Uterus (tissue), 3 donors: ENCODE measurements at regions not wholly inside any gene's neighbourhood (a gene's known extent, or its start where the extent isn't known, plus 50 kb on each side); places are given as distances from the start of the nearest gene placed in this dataset.
A peak's percentile ranks its signal among the peaks of the same experiment; 100 is the strongest.
"Not testable (repeated sequence)": the region's sequence is repeated elsewhere in the genome, so short reads cannot be mapped to it uniquely, and the experiment has no call there.

Experiments used
- DNase-seq, 2 donors: peaks; one replicate each; pipeline ENCODE4 v3.0.0-alpha.2; 2019 to 2020
- H3K27ac ChIP-seq, 2 donors: fragments of 200-600 bp; sonication (generic); 1 replicate in 1 of 2; 2 replicates in 1 of 2; pipeline ENCODE4 v1.5.1; 2016 to 2018
- H3K27me3 ChIP-seq, 2 donors: fragments of 200-600 bp; sonication (generic); one replicate each; pipeline ENCODE4 v1.5.1; 2018 to 2019; ENCODE audit warnings: control low read depth in 1 of 2
- H3K36me3 ChIP-seq, 2 donors: fragments of 200-600 bp; sonication (generic); one replicate each; pipeline ENCODE4 v1.5.1; 2019; ENCODE audit warnings: control low read depth in 1 of 2
- H3K4me1 ChIP-seq, 2 donors: fragments of 200-600 bp; sonication (generic); one replicate each; pipeline ENCODE4 v1.5.1; 2018 to 2019; ENCODE audit warnings: control low read depth in 1 of 2
- H3K4me3 ChIP-seq, 2 donors: fragments of 200-600 bp; sonication (generic); 1 replicate in 1 of 2; 2 replicates in 1 of 2; pipeline ENCODE4 v1.5.1; 2018 to 2019; ENCODE audit warnings: mild to moderate bottlenecking in 1 of 2
- H3K9me3 ChIP-seq, 2 donors: fragments of 200-600 bp; sonication (generic); one replicate each; pipeline ENCODE4 v1.5.1; 2019; ENCODE audit warnings: control low read depth in 1 of 2
- POLR2A ChIP-seq, 2 donors: fragments of 450-650 bp; IDR thresholded peaks; one replicate each; pipeline ENCODE4 v1.6.1; 2016; ENCODE audit warnings: antibody characterized with exemption in 2 of 2, mild to moderate bottlenecking in 1 of 2, moderate library complexity in 1 of 2
- intact Hi-C: fragments of 100-400 bp; cut with DNase I; formaldehyde crosslinking; loops from one replicate; pipeline ENCODE4 v1.15.1; 2023; ENCODE audit warnings: low total_unique reads
- TF ChIP-seq, protein P1 (sequence below), 4 experiments: fragments of 200-600 bp in 2 of 4; fragments of 450-650 bp in 2 of 4; sonication (generic) in 2 of 4; IDR thresholded peaks; one replicate each; pipeline ENCODE4 v1.5.1; 2016 to 2019; ENCODE audit warnings: antibody characterized with exemption in 4 of 4, mild to moderate bottlenecking in 2 of 4, moderate library complexity in 1 of 4
- donor health status: DM: yes; HTN: yes; CAD: no.

DNA sequence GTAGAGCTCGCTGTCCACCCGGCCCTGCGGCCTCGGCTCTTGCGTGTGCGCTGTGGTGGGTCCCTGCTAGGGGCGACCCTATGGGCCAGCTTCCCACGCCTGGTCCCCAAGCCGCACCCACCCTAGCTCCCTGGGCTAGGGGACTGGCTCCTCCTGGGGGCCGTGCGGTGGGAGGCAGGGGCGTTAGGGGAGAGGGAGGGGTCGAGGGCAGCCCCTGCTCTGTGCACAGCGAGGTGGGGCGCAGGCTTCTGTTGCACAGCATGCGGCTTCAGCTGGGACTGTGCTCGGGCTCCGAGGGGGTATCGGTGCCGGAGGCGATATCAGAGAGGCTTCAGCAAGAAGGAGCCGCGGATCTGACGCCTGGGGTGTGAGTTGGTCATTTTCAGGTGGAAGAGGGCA is 86.1 kb downstream of the ALG10 start:
- no peak for DNase-seq
- TF ChIP-seq, protein P1, sequence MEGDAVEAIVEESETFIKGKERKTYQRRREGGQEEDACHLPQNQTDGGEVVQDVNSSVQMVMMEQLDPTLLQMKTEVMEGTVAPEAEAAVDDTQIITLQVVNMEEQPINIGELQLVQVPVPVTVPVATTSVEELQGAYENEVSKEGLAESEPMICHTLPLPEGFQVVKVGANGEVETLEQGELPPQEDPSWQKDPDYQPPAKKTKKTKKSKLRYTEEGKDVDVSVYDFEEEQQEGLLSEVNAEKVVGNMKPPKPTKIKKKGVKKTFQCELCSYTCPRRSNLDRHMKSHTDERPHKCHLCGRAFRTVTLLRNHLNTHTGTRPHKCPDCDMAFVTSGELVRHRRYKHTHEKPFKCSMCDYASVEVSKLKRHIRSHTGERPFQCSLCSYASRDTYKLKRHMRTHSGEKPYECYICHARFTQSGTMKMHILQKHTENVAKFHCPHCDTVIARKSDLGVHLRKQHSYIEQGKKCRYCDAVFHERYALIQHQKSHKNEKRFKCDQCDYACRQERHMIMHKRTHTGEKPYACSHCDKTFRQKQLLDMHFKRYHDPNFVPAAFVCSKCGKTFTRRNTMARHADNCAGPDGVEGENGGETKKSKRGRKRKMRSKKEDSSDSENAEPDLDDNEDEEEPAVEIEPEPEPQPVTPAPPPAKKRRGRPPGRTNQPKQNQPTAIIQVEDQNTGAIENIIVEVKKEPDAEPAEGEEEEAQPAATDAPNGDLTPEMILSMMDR (IDR thresholded peaks at IDR 0.05): no peak
- no peak for TF ChIP-seq POLR2A (IDR thresholded peaks at IDR 0.05)
- H3K4me1 ChIP-seq: no peaks in the 10 kb centered on the region
- no peaks in the 10 kb centered on the region for H3K27me3 ChIP-seq
- peak overlapping the region in 1 of 2 donors; percentile 10 for H3K4me3 ChIP-seq
- no peaks in the 10 kb centered on the region for H3K36me3 ChIP-seq
- intact Hi-C loops: no loop called here
- no peaks in the 10 kb centered on the region for H3K9me3 ChIP-seq
- no peak overlapping the region for H3K27ac ChIP-seq

DNA sequence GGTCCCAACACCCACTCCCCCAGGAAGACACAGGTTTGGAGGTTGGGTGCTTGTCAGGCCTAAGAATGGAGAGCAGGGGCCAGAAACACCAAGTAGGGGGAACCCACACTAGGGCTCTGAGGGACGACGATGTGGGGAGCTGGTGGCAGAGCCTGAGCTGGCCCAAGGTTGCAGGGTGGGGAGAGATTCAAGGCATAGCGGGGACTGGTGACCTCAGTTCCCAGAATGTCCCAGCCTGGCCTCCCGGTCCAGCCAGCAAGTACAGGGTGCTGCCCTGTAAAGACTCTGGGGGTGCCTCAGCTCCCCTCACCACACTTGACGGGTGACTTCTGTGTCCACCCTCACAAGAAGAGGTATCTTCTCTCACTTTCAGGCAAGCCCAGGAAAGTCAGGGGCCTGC is 86.7 kb downstream of the ALG10 start:
- TF ChIP-seq, protein P1 (IDR thresholded peaks at IDR 0.05): no peak
- no peak for TF ChIP-seq POLR2A (IDR thresholded peaks at IDR 0.05)
- Histone ChIP-seq H3K27ac (no peak overlapping the region), H3K4me1 (no peaks in the 10 kb centered on the region), H3K4me3 (no peak overlapping the region), H3K36me3 (no peaks in the 10 kb centered on the region), H3K9me3 (no peaks in the 10 kb centered on the region), H3K27me3 (no peaks in the 10 kb centered on the region)
- intact Hi-C loops: no loop called here
- no peak for DNase-seq

DNA sequence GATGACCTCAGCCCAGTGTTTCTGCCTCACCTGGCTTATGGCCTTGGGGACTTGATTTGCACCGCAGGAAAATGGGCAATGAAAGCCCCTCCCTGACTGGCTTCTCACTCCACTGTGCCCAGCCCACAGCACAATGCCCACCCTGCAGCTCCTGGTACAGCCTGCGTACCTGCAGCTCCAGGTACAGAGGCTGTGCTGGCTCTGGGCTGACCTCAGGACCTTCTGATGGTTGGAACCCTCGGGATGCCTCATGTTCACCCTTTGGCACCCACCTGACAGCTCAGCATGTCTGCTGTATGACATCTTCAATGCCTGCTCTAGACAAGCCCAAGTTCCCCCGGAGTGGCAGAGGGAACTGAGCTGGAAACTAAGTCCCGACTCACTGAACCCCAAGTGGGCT is 87.1 kb downstream of the ALG10 start:
- intact Hi-C loops: no loop called here

GRCh38 chr12:34109909-34110531 is 87.7 kb downstream of the ALG10 start:
- H3K27me3 ChIP-seq, H3K4me1 ChIP-seq, H3K36me3 ChIP-seq, intact Hi-C loops, H3K27ac ChIP-seq, H3K4me3 ChIP-seq, H3K9me3 ChIP-seq, DNase-seq: not testable (repeated sequence)

More for the DNA sequence above, 87.1 kb downstream of the ALG10 start:
- Histone ChIP-seq H3K36me3 (no peaks in the 10 kb centered on the region), H3K27ac (no peak overlapping the region), H3K4me3 (no peak overlapping the region), H3K4me1 (no peaks in the 10 kb centered on the region), H3K9me3 (no peaks in the 10 kb centered on the region), H3K27me3 (no peaks in the 10 kb centered on the region)
- TF ChIP-seq, protein P1 (IDR thresholded peaks at IDR 0.05): no peak
- no peak for TF ChIP-seq POLR2A (IDR thresholded peaks at IDR 0.05)
- no peak for DNase-seq

- Histone ChIP-seq H3K9me3 (no peaks in the 10 kb centered on the region), H3K4me3 (no peak overlapping the region), H3K36me3 (no peaks in the 10 kb centered on the region), H3K4me1 (no peaks in the 10 kb centered on the region), H3K27me3 (no peaks in the 10 kb centered on the region), H3K27ac (no peak overlapping the region)
- no peak for DNase-seq
- TF ChIP-seq, protein P1 (IDR thresholded peaks at IDR 0.05): no peak
- TF ChIP-seq POLR2A (IDR thresholded peaks at IDR 0.05): no peak
- intact Hi-C loops: no loop called here
Measured at GRCh38 chr12:34119366-34119765, 97.1 kb downstream of the ALG10 start.

- H3K4me1 ChIP-seq: no peaks in the 10 kb centered on the region
- intact Hi-C loops: no loop called here
- TF ChIP-seq POLR2A (IDR thresholded peaks at IDR 0.05): no peak
- TF ChIP-seq, protein P1 (IDR thresholded peaks at IDR 0.05): no peak
- H3K36me3 ChIP-seq: no peaks in the 10 kb centered on the region
- no peak overlapping the region for H3K4me3 ChIP-seq
- H3K27ac ChIP-seq: no peak overlapping the region
- H3K27me3 ChIP-seq: no peaks in the 10 kb centered on the region
- no peaks in the 10 kb centered on the region for H3K9me3 ChIP-seq
- no peak for DNase-seq
Measured at GRCh38 chr12:34121360-34121759, 99.1 kb downstream of the ALG10 start.
